Sigmoid colon (tissue), 4 donors: ENCODE measurements at regions not wholly inside any gene's neighbourhood (a gene's known extent, or its start where the extent isn't known, plus 50 kb on each side); places are given as distances from the start of the nearest gene placed in this dataset.

ENCODE experiments used
- POLR2AphosphoS5 ChIP-seq, 4 donors: sonication (generic); formaldehyde crosslinking; IDR thresholded peaks; one replicate each; pipeline ENCODE4 v1.6.1; 2017; ENCODE audit warnings: antibody characterized with exemption in 4 of 4
- TF ChIP-seq, protein P1 (sequence below), 4 experiments: fragments of 450-650 bp in 3 of 4; fragments of 200-600 bp in 1 of 4; IDR thresholded peaks; one replicate each; pipeline ENCODE4 v1.5.1; 2016 to 2019; ENCODE audit warnings: antibody characterized with exemption in 4 of 4, mild to moderate bottlenecking in 3 of 4, moderate library complexity in 2 of 4

GRCh38 chr5:101917166-101917565, 378.9 kb downstream of the SLCO4C1 start:
- TF ChIP-seq, protein P1, sequence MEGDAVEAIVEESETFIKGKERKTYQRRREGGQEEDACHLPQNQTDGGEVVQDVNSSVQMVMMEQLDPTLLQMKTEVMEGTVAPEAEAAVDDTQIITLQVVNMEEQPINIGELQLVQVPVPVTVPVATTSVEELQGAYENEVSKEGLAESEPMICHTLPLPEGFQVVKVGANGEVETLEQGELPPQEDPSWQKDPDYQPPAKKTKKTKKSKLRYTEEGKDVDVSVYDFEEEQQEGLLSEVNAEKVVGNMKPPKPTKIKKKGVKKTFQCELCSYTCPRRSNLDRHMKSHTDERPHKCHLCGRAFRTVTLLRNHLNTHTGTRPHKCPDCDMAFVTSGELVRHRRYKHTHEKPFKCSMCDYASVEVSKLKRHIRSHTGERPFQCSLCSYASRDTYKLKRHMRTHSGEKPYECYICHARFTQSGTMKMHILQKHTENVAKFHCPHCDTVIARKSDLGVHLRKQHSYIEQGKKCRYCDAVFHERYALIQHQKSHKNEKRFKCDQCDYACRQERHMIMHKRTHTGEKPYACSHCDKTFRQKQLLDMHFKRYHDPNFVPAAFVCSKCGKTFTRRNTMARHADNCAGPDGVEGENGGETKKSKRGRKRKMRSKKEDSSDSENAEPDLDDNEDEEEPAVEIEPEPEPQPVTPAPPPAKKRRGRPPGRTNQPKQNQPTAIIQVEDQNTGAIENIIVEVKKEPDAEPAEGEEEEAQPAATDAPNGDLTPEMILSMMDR (IDR thresholded peaks at IDR 0.05) = no peak
- no peak for TF ChIP-seq POLR2AphosphoS5 (IDR thresholded peaks at IDR 0.05)
